Cardiac muscle cell (in vitro differentiated cells and primary cell): ENCODE measurements at regions not wholly inside any gene's neighbourhood (a gene's known extent, or its start where the extent isn't known, plus 50 kb on each side); places are given as distances from the start of the nearest gene placed in this dataset.
"Not testable (repeated sequence)": the region's sequence is repeated elsewhere in the genome, so short reads cannot be mapped to it uniquely, and the experiment has no call there.

Experiments
- DNase-seq, 2 donors: peaks; one replicate each; pipeline versions ENCODE4 v3.0.0 to v3.0.0-alpha.2; 2010 to 2017; ENCODE audit warnings: low read depth in 1 of 2, low spot score in 1 of 2
- H3K27ac ChIP-seq: fragments of 200-600 bp; sonication (generic); 2 replicates; pipeline ENCODE4 v1.5.1; 2016
- H3K27me3 ChIP-seq: fragments of 200-600 bp; sonication (generic); 2 replicates; pipeline ENCODE4 v1.6.0; 2016; ENCODE audit warnings: control low read depth
- H3K36me3 ChIP-seq: fragments of 200-600 bp; sonication (generic); 2 replicates; pipeline ENCODE4 v1.5.1; 2016; ENCODE audit warnings: control low read depth
- H3K4me1 ChIP-seq: fragments of 200-600 bp; sonication (generic); 2 replicates; pipeline ENCODE4 v1.8.1; 2017; ENCODE audit warnings: low read depth, mild to moderate bottlenecking, mixed run types
- H3K4me3 ChIP-seq: fragments of 200-600 bp; sonication (generic); 2 replicates; pipeline ENCODE4 v1.5.1; 2016; ENCODE audit warnings: mild to moderate bottlenecking
- H3K9me3 ChIP-seq: fragments of 200-600 bp; sonication (generic); 2 replicates; pipeline ENCODE4 v1.5.1; 2017; ENCODE audit warnings: low read depth, mild to moderate bottlenecking, control low read depth
- TF ChIP-seq, protein P1 (sequence below): IDR thresholded peaks from 2 replicates; pipeline ENCODE4 v1.5.1; 2012; ENCODE audit warnings: low read depth, mild to moderate bottlenecking, low read length

DNA sequence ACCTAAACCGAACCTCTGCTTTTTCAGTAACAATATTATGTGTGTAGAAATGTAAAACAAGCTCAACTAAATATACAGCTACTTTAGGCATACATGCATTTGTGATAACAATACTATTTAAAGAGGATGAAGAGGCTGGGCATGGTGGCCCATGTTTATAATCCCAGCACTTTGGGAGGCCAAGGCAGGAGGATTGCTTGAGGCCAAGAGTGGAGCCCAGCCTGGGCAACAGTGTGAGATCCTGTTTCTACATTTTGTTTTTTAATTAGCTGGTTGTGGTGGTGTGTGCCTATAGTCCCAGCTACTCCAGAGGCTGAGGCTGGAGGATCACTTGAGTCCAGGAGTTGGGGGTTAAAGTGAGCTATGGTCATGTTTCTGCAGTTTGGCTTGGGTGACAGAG is 73.6 kb upstream of the LYPLAL1 start:
- Histone ChIP-seq H3K27ac (no peak overlapping the region), H3K9me3 (no peaks in the 10 kb centered on the region), H3K27me3 (no peaks in the 10 kb centered on the region), H3K4me3 (no peak overlapping the region), H3K4me1 (no peaks in the 10 kb centered on the region), H3K36me3 (no peaks in the 10 kb centered on the region)
- TF ChIP-seq, protein P1, sequence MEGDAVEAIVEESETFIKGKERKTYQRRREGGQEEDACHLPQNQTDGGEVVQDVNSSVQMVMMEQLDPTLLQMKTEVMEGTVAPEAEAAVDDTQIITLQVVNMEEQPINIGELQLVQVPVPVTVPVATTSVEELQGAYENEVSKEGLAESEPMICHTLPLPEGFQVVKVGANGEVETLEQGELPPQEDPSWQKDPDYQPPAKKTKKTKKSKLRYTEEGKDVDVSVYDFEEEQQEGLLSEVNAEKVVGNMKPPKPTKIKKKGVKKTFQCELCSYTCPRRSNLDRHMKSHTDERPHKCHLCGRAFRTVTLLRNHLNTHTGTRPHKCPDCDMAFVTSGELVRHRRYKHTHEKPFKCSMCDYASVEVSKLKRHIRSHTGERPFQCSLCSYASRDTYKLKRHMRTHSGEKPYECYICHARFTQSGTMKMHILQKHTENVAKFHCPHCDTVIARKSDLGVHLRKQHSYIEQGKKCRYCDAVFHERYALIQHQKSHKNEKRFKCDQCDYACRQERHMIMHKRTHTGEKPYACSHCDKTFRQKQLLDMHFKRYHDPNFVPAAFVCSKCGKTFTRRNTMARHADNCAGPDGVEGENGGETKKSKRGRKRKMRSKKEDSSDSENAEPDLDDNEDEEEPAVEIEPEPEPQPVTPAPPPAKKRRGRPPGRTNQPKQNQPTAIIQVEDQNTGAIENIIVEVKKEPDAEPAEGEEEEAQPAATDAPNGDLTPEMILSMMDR: no peak
- no peak for DNase-seq

DNA sequence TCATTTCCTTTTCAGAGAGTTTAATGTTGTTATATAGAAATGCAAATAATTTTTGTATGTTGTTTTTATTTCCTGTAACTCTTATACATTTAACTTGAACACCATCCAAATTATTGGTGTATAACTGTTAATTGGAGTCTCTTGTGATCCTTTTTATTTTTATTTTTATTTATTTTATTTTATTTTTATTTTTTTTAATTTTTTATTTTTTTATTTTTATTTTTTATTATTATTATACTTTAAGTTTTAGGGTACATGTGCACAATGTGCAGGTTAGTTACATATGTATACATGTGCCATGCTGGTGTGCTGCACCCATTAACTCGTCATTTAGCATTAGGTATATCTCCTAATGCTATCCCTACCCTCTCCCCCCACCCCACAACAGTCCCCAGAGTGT is 71.2 kb upstream of the LYPLAL1 start:
- not testable (repeated sequence) for H3K27me3 ChIP-seq, H3K36me3 ChIP-seq, H3K27ac ChIP-seq, H3K9me3 ChIP-seq, DNase-seq, H3K4me1 ChIP-seq, H3K4me3 ChIP-seq

DNA sequence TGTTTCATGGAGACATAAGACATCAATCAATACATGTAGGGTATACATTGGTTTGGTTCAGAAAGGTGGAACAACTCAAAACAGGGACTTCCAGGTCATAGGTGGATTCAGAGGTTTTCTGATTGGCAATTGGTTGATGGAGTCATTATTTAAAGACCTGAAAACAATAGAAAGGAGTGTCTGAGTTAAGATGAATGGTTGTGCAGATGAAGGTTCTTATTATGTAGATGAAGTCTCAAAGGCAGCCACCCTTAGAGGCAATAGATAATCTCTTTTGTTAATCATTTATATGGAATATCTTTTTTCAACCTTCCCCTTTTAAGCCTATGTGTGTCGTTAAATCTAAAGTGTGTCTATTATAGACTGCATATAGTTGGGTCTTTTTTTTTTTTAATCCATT is 67.8 kb upstream of the LYPLAL1 start:
- Histone ChIP-seq H3K27ac (no peak overlapping the region), H3K27me3 (no peaks in the 10 kb centered on the region), H3K4me3 (no peak overlapping the region), H3K9me3 (no peaks in the 10 kb centered on the region), H3K4me1 (no peaks in the 10 kb centered on the region), H3K36me3 (no peaks in the 10 kb centered on the region)
- TF ChIP-seq, protein P1: no peak
- no peak for DNase-seq

DNA sequence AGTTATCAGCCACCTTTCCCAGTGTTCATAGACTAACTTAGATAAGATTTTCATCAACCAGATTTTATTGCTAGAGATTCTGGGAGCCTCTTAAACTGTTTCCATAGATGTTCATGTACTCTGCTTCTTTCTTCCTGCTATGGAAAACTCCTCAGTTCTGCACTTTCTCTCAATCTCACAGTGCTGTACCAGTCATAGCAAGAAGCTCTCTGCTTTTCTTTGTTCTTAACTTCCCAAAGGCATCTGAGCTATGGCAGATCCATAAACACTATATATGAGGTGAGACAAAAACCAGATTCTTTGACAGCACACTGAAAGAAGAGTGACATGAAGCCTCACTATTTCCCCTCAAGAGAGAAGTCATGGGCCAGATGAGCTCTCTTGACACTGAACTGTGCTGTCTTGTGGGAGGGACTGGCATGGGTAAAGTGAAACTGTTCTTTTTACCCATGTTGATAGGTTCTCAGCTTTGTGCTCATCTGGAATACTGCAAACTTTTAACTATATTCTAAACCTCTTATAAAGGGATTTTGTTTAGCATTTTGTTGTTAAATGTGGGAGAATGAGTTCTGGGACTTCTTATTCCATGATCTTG is 64.2 kb upstream of the LYPLAL1 start:
- TF ChIP-seq, protein P1: no peak
- DNase-seq: no peak
- Histone ChIP-seq H3K4me3 (no peak overlapping the region), H3K36me3 (no peaks in the 10 kb centered on the region), H3K27me3 (no peaks in the 10 kb centered on the region), H3K27ac (no peak overlapping the region), H3K4me1 (no peaks in the 10 kb centered on the region), H3K9me3 (no peaks in the 10 kb centered on the region)

DNA sequence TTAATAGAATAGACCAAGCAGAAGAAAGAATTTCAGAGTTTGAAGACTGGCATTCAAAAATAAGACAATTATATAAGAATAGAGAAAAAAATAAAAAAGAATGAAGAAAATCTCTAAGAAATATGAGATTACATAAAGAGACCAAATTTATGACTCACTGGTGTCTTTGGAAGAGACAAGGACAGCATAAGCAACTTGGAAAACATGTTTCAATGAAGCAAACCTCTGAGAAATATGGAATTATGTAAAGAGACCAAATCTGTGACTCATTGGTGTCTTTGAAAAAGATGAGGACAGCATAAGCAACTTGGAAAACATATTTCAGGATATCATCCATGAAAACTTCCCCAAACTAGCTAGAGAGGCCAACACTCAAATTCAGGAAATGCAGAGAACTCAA is 60.4 kb upstream of the LYPLAL1 start:
- no peak overlapping the region for H3K27ac ChIP-seq
- TF ChIP-seq, protein P1: no peak
- no peaks in the 10 kb centered on the region for H3K27me3 ChIP-seq
- H3K9me3 ChIP-seq: no peaks in the 10 kb centered on the region
- no peak overlapping the region for H3K4me3 ChIP-seq
- H3K36me3 ChIP-seq: no peaks in the 10 kb centered on the region
- DNase-seq: no peak
- H3K4me1 ChIP-seq: peaks cover 4% of the 10 kb centered on the region

DNA sequence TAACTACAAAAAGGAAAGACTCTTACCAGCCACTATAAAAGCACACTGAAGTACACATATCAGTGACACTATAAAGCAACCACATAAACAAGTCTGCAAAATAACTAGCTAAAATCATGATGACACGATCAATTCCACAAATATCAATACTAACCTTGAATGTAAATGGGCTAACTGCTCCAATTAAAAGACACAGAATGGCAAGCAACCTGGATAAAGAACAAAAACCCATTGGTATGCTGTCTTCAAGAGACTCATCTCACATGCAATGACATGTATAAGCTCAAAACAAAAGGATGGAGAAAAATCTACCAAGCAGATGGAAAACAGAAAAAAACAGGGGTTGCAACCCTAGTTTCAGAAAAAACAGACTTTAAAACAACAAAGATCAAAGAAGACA is 59.7 kb upstream of the LYPLAL1 start:
- TF ChIP-seq, protein P1: no peak
- no peaks in the 10 kb centered on the region for H3K36me3 ChIP-seq
- H3K4me3 ChIP-seq: no peak overlapping the region
- no peaks in the 10 kb centered on the region for H3K9me3 ChIP-seq
- no peak for DNase-seq
- H3K4me1 ChIP-seq: peaks cover 7% of the 10 kb centered on the region
- no peaks in the 10 kb centered on the region for H3K27me3 ChIP-seq
- H3K27ac ChIP-seq: no peak overlapping the region
